Peyer's patch (tissue), 4 donors: ENCODE measurements at regions not wholly inside any gene's neighbourhood (a gene's known extent, or its start where the extent isn't known, plus 50 kb on each side); places are given as distances from the start of the nearest gene placed in this dataset.

Source experiments
- CTCF ChIP-seq, 6 experiments: fragments of 450-650 bp in 4 of 6; fragments of 200-600 bp in 2 of 6; sonication (generic) in 1 of 6; IDR thresholded peaks; one replicate each; pipeline ENCODE4 v1.5.1; 2017 to 2019; ENCODE audit warnings: antibody characterized with exemption in 6 of 6, mild to moderate bottlenecking in 3 of 6, moderate library complexity in 1 of 6
- POLR2A ChIP-seq, 2 donors: fragments of 450-650 bp; IDR thresholded peaks; one replicate each; pipeline ENCODE4 v1.5.1; 2017; ENCODE audit warnings: antibody characterized with exemption in 2 of 2, mild to moderate bottlenecking in 2 of 2, moderate library complexity in 2 of 2

GRCh38 chr11:134669796-134670195 lies 257.8 kb upstream of the B3GAT1 start:
- TF ChIP-seq CTCF (IDR thresholded peaks at IDR 0.05) = no peak
- TF ChIP-seq POLR2A (IDR thresholded peaks at IDR 0.05) = no peak
